ENCODE measurements at regions not wholly inside any gene's neighbourhood (a gene's known extent, or its start where the extent isn't known, plus 50 kb on each side); places are given as distances from the start of the nearest gene placed in this dataset.

DNA sequence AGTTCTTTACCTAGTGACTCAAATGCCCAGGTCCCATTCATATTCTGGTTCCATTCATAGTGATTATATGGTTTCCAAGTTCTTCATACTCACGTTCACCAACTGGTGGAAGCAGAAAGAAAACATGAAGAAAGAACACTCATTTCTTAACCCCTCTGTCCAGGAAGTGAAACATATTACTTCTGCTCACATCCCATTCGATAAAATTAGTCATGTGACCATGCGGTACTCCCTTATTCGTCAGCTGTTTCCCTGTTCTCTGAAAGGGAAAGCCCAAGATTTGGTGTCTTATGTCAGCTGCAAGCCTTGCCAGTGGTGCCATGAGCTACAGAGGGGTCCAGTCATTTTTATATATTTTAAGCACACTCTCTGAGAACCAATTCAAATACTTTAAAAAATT lies 387.0 kb upstream of the DMAC1 start:
- DNase-seq = no peak

DNA sequence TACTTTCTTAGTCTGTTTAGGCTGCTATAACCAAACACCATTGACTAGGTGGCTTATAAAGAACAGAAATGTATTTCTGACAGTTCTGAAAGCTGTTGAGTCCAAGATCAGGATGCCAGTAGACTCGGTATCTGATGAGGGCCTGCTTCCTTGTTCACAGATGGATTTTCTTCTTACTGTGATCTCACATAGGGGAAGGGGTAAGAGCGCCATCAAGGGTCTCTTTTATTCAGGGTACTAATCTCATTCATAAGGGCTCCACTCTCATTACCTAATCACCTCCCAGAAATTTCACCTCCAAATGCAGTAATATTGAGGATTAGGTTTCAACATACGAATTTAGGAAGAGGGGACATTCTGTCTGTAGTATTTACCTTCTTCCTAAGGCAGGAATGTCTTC lies 384.0 kb upstream of the DMAC1 start:
- DNase-seq = no peak

- DNase-seq = no peak
Measured at GRCh38 chr9:8179381-8180053, 379.9 kb upstream of the DMAC1 start.

GRCh38 chr9:8172000-8172399 lies 372.4 kb upstream of the DMAC1 start:
- DNase-seq = no peak

- no peak for DNase-seq
Measured at GRCh38 chr9:8168916-8169438, 369.4 kb upstream of the DMAC1 start.

- DNase-seq = no peak
Measured at GRCh38 chr9:8160787-8161186, 361.2 kb upstream of the DMAC1 start.

GRCh38 chr9:8158574-8158973 lies 359.0 kb upstream of the DMAC1 start:
- no peak for DNase-seq

GRCh38 chr9:8157683-8158324 lies 358.2 kb upstream of the DMAC1 start:
- DNase-seq = no peak

- no peak for DNase-seq
Measured at GRCh38 chr9:8156346-8156745, 356.8 kb upstream of the DMAC1 start.

DNA sequence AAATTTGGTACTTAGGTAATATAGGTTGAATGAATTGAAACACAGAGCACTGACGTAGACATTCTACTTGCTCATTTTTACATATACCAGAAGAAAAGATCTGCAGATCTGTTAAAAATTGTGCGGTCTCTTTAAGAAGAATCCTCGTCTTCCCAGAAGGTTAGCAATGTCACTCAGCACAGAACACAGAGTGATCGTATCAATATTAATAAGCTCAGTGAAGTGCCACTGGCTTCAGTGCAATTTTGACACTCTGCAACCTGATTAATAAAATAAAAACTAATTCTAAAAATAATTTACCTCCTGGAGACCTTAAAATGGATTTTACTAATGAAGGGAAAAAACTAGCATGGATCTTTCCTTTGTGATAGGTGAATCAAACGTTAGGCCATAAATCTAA lies 356.1 kb upstream of the DMAC1 start:
- no peak for DNase-seq

GRCh38 chr9:8143677-8144076 lies 344.1 kb upstream of the DMAC1 start:
- DNase-seq = no peak

- DNase-seq = no peak
Measured at GRCh38 chr9:8140557-8140956, 341.0 kb upstream of the DMAC1 start.

- no peak for DNase-seq
Measured at GRCh38 chr9:8139756-8140155, 340.2 kb upstream of the DMAC1 start.

DNA sequence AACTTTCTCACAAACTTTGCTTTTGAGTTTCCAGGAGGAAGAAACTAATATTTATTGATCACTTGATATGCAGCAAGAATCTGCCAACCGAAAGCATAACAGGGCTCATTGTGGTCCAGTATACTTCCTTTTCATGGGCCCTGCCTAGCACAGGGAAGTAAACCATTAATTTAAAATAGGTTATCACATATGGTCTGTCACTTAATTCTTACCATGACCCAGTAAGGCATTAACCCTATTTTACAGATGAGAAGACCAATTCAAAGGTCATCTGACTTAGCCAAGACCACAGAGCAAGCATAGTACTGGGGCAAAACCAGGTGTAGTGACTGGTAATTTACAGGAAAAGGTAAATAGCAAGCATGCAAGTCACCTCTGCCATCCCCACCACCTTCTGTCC lies 336.9 kb upstream of the DMAC1 start:
- DNase-seq = no peak

DNA sequence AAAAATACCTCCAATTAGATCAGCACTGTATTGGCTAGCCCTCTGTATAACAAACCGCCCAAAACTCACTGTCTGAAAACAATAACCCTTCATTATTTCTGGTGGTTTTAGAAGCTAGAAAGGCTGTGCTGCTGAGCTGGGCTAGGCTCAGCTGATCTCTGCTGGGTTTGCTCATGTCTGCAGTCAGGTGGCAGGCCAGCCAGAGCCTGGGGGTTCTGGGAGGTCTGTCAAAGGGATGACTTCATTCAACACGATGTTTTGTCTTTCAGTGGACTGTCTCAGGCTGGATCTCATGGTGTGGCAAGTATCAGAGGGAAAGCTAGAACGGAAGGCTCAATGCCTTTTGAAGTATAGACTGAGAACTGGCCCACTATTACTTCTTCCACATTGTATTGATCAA lies 335.1 kb upstream of the DMAC1 start:
- DNase-seq = peak; percentile 59

DNA sequence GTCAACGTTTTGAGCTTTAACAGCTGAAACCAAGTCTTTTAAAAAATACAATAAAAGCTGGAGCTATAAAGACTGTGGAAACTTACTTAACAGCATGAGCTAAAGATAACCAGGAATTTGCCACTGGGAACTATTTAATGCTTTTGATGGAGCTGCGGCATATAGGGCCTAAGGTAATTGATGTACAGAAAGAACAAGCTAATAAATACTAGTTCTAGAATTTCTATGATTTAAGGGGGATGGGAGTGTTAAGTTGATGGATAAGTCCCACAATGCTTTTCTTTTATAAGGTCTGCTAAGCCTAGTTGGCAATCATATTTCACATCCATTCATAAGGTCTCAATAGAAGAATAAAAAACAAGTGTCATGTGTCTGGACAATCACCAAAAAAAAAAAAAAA lies 334.0 kb upstream of the DMAC1 start:
- no peak for DNase-seq

DNA sequence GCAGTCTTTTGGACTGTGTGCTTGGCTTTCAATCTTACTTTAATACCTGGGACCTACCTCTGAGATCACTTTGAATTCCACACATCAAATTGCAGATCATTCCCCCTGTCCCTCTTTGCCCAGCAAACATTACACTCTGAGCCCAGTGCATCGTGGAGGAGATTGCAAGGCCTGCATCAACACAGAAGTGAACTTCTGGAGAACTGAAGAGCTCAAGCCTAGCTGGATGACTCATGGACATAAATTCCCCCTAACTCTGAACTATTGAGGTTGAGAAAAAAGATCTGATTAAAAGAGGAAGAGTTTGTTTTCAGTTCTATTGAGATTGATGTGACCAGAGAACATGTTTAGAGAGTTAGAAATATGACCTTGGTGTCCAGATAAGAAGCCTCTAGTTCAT lies 316.0 kb upstream of the DMAC1 start:
- no peak for DNase-seq

DNA sequence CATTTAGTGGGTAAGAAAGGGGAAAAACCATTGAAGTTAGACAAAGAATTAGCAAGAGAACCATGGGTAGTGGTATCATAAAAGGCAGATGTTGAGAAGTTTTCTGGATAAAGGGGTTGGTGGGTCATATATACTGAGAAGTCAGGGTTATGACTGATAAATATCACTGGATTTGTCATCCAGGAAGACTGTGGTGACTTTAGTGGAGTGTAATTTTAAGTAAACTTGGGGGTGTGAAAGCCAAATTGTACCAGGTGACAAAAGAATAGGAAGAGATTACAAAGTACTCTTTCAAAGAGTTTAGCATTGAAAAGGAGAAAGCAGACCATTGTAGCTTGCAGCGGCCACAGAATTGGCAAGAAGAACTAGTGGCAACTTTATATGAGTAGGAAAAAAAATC lies 315.2 kb upstream of the DMAC1 start:
- DNase-seq = no peak

DNA sequence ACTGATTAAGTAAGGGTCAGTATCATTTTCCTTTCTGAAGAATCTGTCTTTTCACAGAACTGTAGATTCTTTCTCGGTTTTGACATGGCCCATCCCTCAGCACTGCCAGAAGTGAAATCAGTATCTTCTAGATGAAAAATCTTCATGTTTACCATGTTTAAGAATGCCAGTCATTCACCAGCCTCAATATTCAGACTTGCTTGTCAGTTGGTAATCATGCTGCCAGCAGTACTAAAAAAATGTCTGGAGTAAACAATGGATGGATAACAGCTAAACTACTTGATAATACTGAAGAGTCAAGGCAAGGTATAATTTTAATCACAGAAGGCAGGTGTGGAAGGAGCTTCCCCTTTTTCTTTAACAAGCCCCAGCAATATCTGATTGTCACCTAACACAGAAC lies 306.8 kb upstream of the DMAC1 start:
- no peak for DNase-seq

DNA sequence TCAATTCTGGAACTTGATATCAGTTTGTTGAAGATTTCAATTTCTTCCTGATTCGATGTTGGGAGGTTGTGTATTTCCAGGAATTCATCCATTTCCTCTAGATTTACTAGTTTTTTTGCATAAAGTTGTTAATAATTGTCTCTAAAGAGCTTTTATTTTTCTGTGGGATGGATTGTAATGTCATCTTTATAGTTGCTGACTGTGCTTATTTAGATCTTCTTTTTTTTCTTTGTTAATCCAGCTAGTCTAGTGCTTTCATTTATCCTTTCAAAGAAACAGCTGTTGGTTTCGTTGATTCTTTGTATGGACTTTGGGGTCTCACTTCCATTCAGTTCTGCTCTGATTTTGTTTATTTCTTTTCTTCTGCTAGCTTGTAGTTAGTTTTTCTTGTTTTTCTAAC lies 302.0 kb upstream of the DMAC1 start:
- no peak for DNase-seq

- DNase-seq = no peak
Measured at GRCh38 chr9:8096091-8096490, 296.5 kb upstream of the DMAC1 start.

DNA sequence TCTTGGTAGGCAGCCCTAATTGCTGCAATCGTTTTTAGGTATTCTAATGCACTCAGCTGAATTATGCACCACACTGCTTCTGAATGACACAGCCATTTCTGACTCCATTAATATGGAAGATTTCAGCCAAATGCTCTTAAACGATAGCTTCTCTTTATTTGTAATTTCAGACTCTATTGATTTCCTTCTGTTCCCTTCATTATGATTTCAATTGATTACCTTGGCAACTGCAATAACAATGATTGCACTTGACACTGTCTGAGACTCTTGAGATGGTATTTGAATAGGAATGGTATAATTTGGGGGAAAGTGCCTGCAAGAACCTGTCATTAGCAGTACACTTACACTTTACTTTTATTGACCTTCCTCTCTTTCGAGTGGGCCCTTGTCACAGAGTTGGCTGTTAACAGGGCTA lies 296.1 kb upstream of the DMAC1 start:
- no peak for DNase-seq

- DNase-seq = no peak
Measured at GRCh38 chr9:8088477-8088876, 288.9 kb upstream of the DMAC1 start.

DNA sequence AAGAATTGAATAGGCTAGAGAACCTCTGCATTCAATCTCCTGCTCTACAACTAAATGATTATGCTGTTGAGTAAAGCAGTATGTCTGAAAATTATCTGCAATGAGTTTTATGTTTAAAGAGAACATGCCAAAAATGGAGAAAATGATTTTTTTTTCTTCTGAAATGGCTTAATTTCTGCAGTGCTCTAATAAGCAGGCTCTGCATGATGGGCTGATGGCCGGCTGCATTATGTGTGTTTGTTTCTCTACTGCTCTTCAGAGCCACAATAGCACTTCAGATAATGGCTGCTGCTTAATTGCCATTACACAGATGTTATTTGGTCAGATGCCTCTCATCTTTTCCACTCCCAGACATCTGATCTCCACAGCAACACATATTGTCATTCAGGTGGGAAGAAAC lies 286.4 kb upstream of the DMAC1 start:
- no peak for DNase-seq

DNA sequence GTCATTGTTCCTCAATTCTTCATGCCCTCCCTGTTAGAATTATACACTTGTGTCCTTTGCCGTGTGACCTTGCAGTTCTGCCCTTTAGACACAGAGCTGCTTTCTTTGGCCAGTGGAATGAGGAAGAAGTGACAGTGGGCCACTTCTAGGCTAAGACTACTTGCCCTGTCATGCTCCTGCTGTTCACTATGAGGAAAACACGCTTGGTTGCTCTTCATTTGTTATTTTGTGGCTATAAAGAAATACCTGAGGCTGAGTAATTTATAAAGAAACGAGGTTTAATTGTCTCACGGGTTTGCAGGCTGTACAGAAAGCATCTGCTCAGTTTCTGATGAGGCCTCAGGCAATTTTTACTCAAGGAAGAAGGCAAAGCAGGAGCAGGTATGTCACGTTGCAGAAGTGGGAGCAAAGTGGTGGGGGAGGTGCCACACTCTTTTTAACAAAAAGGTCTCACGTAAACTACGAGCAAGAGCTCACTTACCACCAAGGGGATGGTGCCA lies 279.1 kb upstream of the DMAC1 start:
- no peak for DNase-seq

All from islet precursor cell (in vitro differentiated cells).